Duodenal mucosa (tissue), 2 donors: ENCODE measurements at regions not wholly inside any gene's neighbourhood (a gene's known extent, or its start where the extent isn't known, plus 50 kb on each side); places are given as distances from the start of the nearest gene placed in this dataset.

Experiments used
- H3K27ac ChIP-seq: one replicate; pipeline ENCODE4 v1.7.0; 2013; ENCODE audit warnings: low read depth, low read length
- H3K27me3 ChIP-seq, 2 donors: one replicate each; pipeline ENCODE4 v1.7.0; 2013; ENCODE audit warnings: low read length in 2 of 2, control low read depth in 1 of 2; ENCODE audit not compliant: insufficient read depth in 2 of 2, control insufficient read depth in 1 of 2
- H3K36me3 ChIP-seq, 2 donors: one replicate each; pipeline ENCODE4 v1.7.0; 2013; ENCODE audit warnings: low read length in 2 of 2, control low read depth in 1 of 2; ENCODE audit not compliant: insufficient read depth in 2 of 2, control insufficient read depth in 1 of 2
- H3K4me1 ChIP-seq, 2 donors: one replicate each; pipeline ENCODE4 v1.7.0; 2013; ENCODE audit warnings: low read length in 2 of 2, control low read depth in 1 of 2; ENCODE audit not compliant: insufficient read depth in 2 of 2, control insufficient read depth in 1 of 2
- H3K4me3 ChIP-seq, 2 donors: one replicate each; pipeline ENCODE4 v1.7.0; 2013; ENCODE audit warnings: low read length in 2 of 2, low read depth in 1 of 2
- H3K9ac ChIP-seq, 2 donors: one replicate each; pipeline ENCODE4 v1.7.0; 2013; ENCODE audit warnings: low read length in 2 of 2, low read depth in 1 of 2
- H3K9me3 ChIP-seq, 2 donors: one replicate each; pipeline ENCODE4 v1.7.0; 2013; ENCODE audit warnings: low read length in 2 of 2, control low read depth in 1 of 2; ENCODE audit not compliant: control insufficient read depth in 1 of 2

DNA sequence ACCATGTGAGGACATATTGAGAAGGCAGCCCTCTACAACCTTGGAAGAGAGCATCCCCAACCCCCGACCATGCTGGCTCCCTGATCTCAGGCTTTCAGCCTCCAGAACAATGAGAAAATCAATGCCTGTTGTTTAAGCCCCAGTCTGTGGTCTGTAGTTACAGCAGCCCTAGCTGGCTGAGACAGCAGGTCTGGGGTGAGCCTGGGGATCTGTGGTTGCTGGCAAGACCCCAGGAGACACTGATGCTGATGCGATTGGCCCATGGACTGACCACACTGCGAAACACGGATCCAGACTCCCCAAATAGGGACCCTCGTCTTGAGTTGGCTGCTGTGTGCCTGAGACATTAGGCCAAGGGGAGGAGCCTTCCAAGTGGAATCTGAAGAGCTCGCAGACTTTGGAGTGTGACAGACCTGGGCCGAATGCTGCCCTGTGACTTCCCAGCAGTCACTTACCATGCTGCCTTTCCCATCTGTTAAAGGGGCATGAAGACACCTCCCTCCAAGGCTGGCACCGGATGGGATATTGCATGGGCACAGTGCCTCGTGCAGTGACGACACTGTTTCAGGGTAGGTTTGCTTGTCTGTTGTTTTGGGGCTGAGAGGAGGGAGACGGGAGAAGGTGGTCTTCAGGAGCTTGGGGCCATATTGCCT is 147.8 kb upstream of the RPL38 start:
- no peak overlapping the region for H3K27ac ChIP-seq
- H3K36me3 ChIP-seq: no peaks in the 10 kb centered on the region
- H3K27me3 ChIP-seq: peaks cover 10 to 17% of the 10 kb centered on the region in 2 donors
- H3K9ac ChIP-seq: no peak overlapping the region
- no peak overlapping the region for H3K4me3 ChIP-seq
- no peaks in the 10 kb centered on the region for H3K9me3 ChIP-seq
- H3K4me1 ChIP-seq: no peaks in the 10 kb centered on the region

DNA sequence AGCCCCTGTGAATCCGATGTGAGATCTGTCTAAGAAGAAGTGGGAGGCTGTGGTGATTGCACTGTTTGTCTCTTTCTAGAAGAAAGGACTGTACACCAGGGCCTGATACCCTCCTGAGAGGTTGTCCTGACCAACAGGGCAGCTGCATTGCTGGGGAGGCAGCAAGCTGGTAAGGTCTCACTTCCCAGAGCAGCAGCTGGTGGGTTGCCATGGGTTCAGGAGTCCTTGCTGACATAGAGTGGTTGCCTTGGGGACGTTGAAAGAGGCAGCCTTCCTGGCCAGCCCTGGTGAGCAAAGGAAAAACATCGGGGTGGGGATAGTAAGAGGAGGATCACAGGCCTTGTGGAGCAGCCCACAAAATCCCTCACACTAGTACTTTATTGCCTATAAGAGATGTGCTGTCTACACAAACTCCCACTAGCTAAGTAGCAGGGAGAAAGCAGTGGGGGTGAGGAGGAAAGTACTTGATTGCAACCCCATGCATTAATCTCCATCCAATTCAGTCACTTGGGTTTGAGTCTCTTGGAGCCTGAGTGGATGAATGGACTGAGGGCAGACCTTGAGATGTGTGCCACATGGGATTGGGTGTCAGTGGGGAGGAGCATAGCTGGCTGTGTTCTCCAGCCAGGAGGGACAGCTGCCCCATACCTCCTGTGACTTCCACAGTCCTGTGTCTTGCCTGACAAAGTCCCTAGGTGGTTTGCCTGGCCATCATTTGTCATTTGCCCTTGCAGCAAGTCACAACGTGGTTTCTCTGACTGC is 143.8 kb upstream of the RPL38 start:
- Histone ChIP-seq H3K27me3 (peaks cover 14% of the 10 kb centered on the region in 2 donors), H3K4me1 (no peaks in the 10 kb centered on the region), H3K27ac (no peak overlapping the region), H3K9me3 (no peaks in the 10 kb centered on the region), H3K4me3 (no peak overlapping the region), H3K36me3 (no peaks in the 10 kb centered on the region), H3K9ac (no peak overlapping the region)

DNA sequence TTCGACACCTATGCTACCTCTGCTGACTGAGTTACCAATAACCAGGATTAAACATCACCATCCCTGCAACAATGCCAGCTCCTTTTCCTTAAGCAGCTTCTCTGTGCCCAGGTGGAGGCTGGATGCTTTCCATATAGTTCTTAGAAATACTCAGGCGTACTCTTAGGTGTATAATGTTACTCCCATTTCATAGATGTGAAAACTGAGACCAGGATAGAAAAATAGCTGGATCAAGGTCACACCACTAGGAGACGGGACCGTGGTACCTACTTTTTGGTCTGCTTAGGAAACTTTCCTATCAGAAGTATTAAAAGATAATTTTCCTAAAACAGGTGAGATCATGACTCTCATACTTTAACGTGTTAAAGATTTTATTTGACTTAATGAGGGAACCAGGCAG is 141.7 kb upstream of the RPL38 start:
- no peaks in the 10 kb centered on the region for H3K4me1 ChIP-seq
- peaks cover 14% of the 10 kb centered on the region in 2 donors for H3K27me3 ChIP-seq
- H3K9me3 ChIP-seq: no peaks in the 10 kb centered on the region
- H3K27ac ChIP-seq: no peak overlapping the region
- no peaks in the 10 kb centered on the region for H3K36me3 ChIP-seq
- no peak overlapping the region for H3K9ac ChIP-seq
- H3K4me3 ChIP-seq: no peak overlapping the region

DNA sequence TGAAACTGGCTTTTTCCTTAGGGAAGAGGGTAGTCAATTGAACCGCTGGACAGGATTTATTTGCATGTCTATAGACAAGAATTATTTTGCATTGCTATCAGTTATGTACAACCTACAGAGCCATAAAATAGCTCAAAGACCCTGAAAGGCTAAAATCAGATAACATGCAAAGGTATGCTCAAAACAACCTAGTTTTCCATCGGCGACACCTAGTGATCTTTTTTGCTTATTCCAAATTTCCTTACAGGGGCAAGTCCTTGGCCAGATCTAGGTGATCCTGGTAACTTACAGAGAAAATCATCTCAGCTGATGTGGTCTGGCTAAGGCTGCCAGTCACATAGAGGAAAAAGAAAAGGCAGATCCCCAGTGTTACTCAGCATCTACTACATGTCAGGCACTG is 141.2 kb upstream of the RPL38 start:
- Histone ChIP-seq H3K36me3 (no peaks in the 10 kb centered on the region), H3K4me3 (no peak overlapping the region)

DNA sequence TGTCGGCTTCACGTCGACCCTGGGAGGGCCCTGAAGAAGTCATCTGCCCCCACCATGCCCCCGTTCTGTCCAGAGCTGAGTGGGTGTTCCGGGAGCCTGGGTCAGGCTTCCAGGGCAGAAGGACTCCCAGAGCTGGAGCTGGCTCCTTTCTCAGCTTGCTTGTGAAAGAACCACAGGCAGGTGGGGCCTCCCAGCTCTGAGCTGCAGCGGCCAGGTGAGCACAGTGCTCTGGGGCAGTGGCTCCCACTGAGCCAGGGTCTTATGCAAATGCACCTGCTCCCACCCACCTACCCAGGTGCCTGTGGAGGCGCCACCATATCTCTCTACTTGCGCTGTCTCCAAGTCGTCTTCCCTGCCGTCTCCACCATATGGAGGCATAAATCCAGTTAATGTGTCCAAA is 140.0 kb upstream of the RPL38 start:
- H3K9ac ChIP-seq: no peak overlapping the region
- no peak overlapping the region for H3K27ac ChIP-seq
- no peak overlapping the region for H3K4me3 ChIP-seq
- peaks cover 6 to 14% of the 10 kb centered on the region in 2 donors for H3K27me3 ChIP-seq
- H3K9me3 ChIP-seq: no peaks in the 10 kb centered on the region
- H3K4me1 ChIP-seq: no peaks in the 10 kb centered on the region
- H3K36me3 ChIP-seq: no peaks in the 10 kb centered on the region

More for the DNA sequence above, 141.2 kb upstream of the RPL38 start:
- H3K9me3 ChIP-seq: no peaks in the 10 kb centered on the region
- no peak overlapping the region for H3K27ac ChIP-seq
- H3K27me3 ChIP-seq: peaks cover 13 to 14% of the 10 kb centered on the region in 2 donors
- H3K9ac ChIP-seq: no peak overlapping the region
- H3K4me1 ChIP-seq: no peaks in the 10 kb centered on the region

DNA sequence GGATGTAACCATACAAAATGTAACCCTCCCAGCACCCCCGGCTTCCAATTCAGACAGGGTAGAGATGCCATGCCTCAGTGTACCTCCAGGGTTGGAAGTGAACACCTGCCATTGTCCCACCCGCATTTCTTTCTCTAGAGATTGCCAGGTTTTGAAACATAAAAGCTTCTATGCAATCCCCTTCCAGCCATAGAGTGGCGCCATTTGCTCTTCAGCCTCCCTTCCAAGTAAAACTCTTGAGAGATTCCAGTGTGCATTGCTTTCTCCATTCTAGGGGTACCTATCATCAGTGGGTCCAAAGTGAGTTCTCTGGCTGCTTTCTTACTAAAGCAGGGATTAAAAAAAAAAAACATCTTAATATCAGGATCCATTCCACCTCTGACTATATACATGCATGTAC is 133.1 kb upstream of the RPL38 start:
- Histone ChIP-seq H3K4me1 (no peaks in the 10 kb centered on the region), H3K27ac (no peak overlapping the region), H3K27me3 (no peaks in the 10 kb centered on the region), H3K9ac (no peak overlapping the region), H3K4me3 (no peak overlapping the region), H3K9me3 (no peaks in the 10 kb centered on the region), H3K36me3 (no peaks in the 10 kb centered on the region)

DNA sequence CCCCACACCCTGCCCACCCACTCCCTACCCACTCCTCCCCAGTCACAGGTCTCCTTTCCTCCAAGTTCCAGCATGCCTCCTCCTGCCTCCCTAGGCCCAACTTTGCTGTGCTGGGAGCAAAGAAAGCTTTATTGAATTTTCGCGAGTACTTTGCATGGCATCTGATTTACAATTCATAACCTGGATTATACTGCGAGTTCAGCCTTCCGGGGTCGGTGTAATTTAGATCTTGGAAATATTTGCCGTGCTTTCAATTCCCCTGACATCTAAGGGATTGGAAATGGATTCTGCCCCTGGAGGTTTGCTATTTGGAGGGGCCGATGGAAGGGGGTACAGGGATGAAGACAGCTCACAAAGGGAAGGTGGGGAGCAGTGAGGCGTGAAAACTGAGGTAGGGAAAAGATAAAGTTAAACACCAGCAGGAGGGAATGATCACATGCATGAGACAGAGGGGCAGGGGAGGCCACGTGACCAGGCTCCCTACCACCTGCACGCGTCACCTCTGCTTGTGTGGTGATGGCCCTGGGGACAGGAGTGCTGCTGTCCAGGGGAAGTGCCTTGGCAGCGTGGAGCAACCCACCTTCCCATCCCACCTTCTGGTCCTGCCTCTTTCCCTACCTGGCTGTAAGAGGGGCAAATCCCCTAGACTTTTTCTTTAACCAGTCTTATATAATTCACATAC is 132.3 kb upstream of the RPL38 start:
- Histone ChIP-seq H3K9ac (no peak overlapping the region), H3K27me3 (no peaks in the 10 kb centered on the region), H3K27ac (no peak overlapping the region), H3K36me3 (no peaks in the 10 kb centered on the region), H3K4me3 (no peak overlapping the region), H3K4me1 (no peaks in the 10 kb centered on the region), H3K9me3 (no peaks in the 10 kb centered on the region)

DNA sequence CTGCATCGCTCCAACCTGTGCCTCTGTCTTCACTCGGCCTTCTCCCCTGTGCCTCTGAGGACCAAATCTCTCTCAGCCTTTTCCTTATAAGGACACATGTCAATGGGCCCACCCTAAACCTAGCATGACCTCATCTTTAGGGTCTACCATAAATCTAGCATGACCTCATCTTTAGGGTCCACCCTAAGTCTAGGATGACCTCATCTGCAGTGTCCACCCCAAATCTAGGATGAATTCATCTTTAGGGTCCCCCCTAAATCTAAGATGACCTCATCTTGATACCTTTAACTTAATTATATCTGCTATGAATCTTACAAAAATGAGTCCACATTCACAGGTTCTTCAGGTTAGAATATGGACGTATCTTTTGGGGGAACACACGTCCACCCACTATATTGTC is 131.1 kb upstream of the RPL38 start:
- Histone ChIP-seq H3K9ac (no peak overlapping the region), H3K27me3 (no peaks in the 10 kb centered on the region), H3K36me3 (no peaks in the 10 kb centered on the region), H3K27ac (no peak overlapping the region), H3K9me3 (no peaks in the 10 kb centered on the region), H3K4me1 (no peaks in the 10 kb centered on the region), H3K4me3 (no peak overlapping the region)

DNA sequence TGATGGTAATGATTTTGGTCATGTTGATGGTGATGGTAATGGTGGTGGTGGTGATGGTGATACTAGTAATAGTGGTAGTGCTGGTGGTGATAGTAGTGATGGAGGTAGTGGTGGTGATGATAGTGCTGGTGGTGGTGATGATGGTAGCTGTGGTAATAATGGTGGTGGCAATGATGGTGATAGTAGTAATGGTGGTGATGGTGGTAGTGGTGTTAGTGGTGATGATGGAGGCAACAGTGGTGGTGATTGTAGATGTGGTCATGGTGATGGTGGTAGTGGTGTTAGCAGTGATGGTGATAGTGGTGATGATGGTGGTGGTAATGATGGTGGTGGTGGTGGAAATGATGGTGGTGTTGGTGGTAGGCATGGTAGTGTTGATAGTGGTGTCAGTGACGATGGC is 127.0 kb upstream of the RPL38 start:
- no peak overlapping the region for H3K27ac ChIP-seq
- no peak overlapping the region for H3K9ac ChIP-seq
- no peaks in the 10 kb centered on the region for H3K4me1 ChIP-seq
- no peaks in the 10 kb centered on the region for H3K9me3 ChIP-seq
- no peaks in the 10 kb centered on the region for H3K36me3 ChIP-seq
- H3K27me3 ChIP-seq: peaks cover 0 to 6% of the 10 kb centered on the region in 2 donors
- no peak overlapping the region for H3K4me3 ChIP-seq

DNA sequence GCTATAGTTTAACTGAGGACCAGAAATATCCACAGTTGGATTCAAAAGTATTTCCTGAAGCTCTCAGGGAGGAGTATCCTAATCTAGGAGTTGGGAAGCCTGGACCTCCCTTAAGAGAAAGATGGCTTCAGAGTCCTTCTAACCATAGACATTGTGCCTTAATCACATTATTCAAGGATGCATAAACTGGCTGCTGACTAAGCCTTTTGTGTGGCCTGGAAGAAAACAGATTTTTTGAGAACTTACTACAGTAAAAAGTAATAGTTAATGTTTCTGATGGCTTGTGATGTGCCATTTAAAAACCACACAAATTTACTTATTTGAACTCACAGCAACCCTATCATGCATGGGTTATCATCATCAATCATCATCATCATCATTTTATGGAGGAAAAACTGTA is 126.2 kb upstream of the RPL38 start:
- Histone ChIP-seq H3K4me3 (no peak overlapping the region), H3K4me1 (no peaks in the 10 kb centered on the region), H3K27me3 (peaks cover 0 to 6% of the 10 kb centered on the region in 2 donors), H3K9me3 (no peaks in the 10 kb centered on the region), H3K36me3 (no peaks in the 10 kb centered on the region), H3K9ac (no peak overlapping the region), H3K27ac (no peak overlapping the region)
